OCI-LY7 (cell line): ENCODE measurements at regions not wholly inside any gene's neighbourhood (a gene's known extent, or its start where the extent isn't known, plus 50 kb on each side); places are given as distances from the start of the nearest gene placed in this dataset.
"Not testable (repeated sequence)": the region's sequence is repeated elsewhere in the genome, so short reads cannot be mapped to it uniquely, and the experiment has no call there.

ENCODE experiments used
- BruUV-seq: library from RNA; stranded (reverse); fragments of 400-500 nt; replicated peaks from 2 replicates; lab custom pipeline; 2021; lab: Mats Ljungman, UMichigan
- CTCF ChIA-PET: fragments of 300-600 bp; sonication (Branson Sonifier 250); formaldehyde crosslinking; loops from one replicate; lab custom pipeline; 2022; ENCODE audit warnings: antibody characterized with exemption; ENCODE audit not compliant: unreplicated experiment; lab: Charles Lee
- POLR2A ChIA-PET: fragments of 300-600 bp; sonication (Branson Sonifier 250); formaldehyde crosslinking; loops from one replicate; lab custom pipeline; 2022; ENCODE audit warnings: antibody characterized with exemption; lab: Charles Lee
- DNase-seq: peaks from one replicate; pipeline ENCODE4 v3.0.0-alpha.2; 2015; ENCODE audit warnings: low spot score
- H2AFZ ChIP-seq: fragments of 200-600 bp; sonication (generic), shearing (Covaris generic); 2 replicates; pipeline ENCODE4 v1.6.1; 2014; ENCODE audit warnings: mild to moderate bottlenecking, antibody characterized with exemption, low read length, moderate library complexity
- H3K27ac ChIP-seq: fragments of 200-600 bp; sonication (generic); 2 replicates; pipeline ENCODE4 v1.5.1; 2014; ENCODE audit warnings: mixed run types, low read depth, mild to moderate bottlenecking, moderate library complexity, low read length, inconsistent platforms; ENCODE audit not compliant: poor library complexity, severe bottlenecking
- H3K36me3 ChIP-seq: fragments of 200-600 bp; sonication (generic); 2 replicates; pipeline ENCODE4 v1.6.1; 2014; ENCODE audit warnings: mild to moderate bottlenecking, antibody characterized with exemption, low read length, moderate library complexity, mixed read lengths; ENCODE audit not compliant: insufficient read depth
- H3K4me1 ChIP-seq: fragments of 200-600 bp; sonication (generic); 2 replicates; pipeline ENCODE4 v1.5.1; 2014; ENCODE audit warnings: mild to moderate bottlenecking, low read length; ENCODE audit not compliant: insufficient read depth, poor library complexity, severe bottlenecking
- H3K4me2 ChIP-seq: fragments of 200-600 bp; sonication (generic); 2 replicates; pipeline ENCODE4 v1.6.1; 2014; ENCODE audit warnings: mild to moderate bottlenecking, low read length
- H3K4me3 ChIP-seq: fragments of 200-600 bp; sonication (generic); 2 replicates; pipeline ENCODE4 v1.5.1; 2014; ENCODE audit warnings: mild to moderate bottlenecking, low read depth, low read length; ENCODE audit not compliant: poor library complexity, severe bottlenecking
- H3K79me2 ChIP-seq: fragments of 200-600 bp; sonication (generic); 2 replicates; pipeline ENCODE4 v1.6.1; 2016; ENCODE audit warnings: low read depth, mild to moderate bottlenecking, low read length, moderate library complexity, mixed read lengths; ENCODE audit not compliant: insufficient read depth
- H3K9me2 ChIP-seq: fragments of 200-600 bp; sonication (generic); 2 replicates; pipeline ENCODE4 v1.6.1; 2016; ENCODE audit warnings: mild to moderate bottlenecking, low read length, mixed read lengths; ENCODE audit not compliant: insufficient read depth
- H3K9me3 ChIP-seq: fragments of 200-600 bp; sonication (generic); 2 replicates; pipeline ENCODE4 v1.6.1; 2014; ENCODE audit warnings: mild to moderate bottlenecking, mixed run types, low read length, mixed read lengths
- H4K20me1 ChIP-seq: fragments of 200-600 bp; sonication (generic); 2 replicates; pipeline ENCODE4 v1.6.1; 2014; ENCODE audit warnings: mild to moderate bottlenecking, antibody characterized with exemption, low read length, moderate library complexity, mixed read lengths; ENCODE audit not compliant: insufficient read depth
- intact Hi-C: fragments of 100-400 bp; cut with micrococcal nuclease; formaldehyde crosslinking; loops from one replicate; pipeline ENCODE4 v1.10.0; 2022; ENCODE audit not compliant: unreplicated experiment

GRCh38 chr2:91527491-91528031 lies 2836.1 kb downstream of the RPIA start:
- not testable (repeated sequence) for BruUV-seq
- POLR2A ChIA-PET: interaction anchor here (0.7 kb wide), 1 partner anchor 82 kb away, joined by 3 read pairs; no protein-coding TSS in a partner anchor

GRCh38 chr2:91528361-91528760 lies 2836.9 kb downstream of the RPIA start:
- H3K9me3 ChIP-seq, BruUV-seq, H3K4me1 ChIP-seq, intact Hi-C loops, H4K20me1 ChIP-seq, H3K36me3 ChIP-seq, H3K9me2 ChIP-seq, DNase-seq, H3K4me2 ChIP-seq, CTCF ChIA-PET, POLR2A ChIA-PET, H2AFZ ChIP-seq, H3K79me2 ChIP-seq, H3K27ac ChIP-seq, H3K4me3 ChIP-seq: not testable (repeated sequence)

More at GRCh38 chr2:91527491-91528031, 2836.1 kb downstream of the RPIA start:
- H3K9me2 ChIP-seq, H3K4me3 ChIP-seq, H2AFZ ChIP-seq, H3K4me2 ChIP-seq, CTCF ChIA-PET, H3K4me1 ChIP-seq, H3K27ac ChIP-seq, H3K79me2 ChIP-seq, DNase-seq, H3K36me3 ChIP-seq, H3K9me3 ChIP-seq, intact Hi-C loops, H4K20me1 ChIP-seq: not testable (repeated sequence)

- intact Hi-C loops, DNase-seq, BruUV-seq, H3K4me2 ChIP-seq, H3K27ac ChIP-seq, H3K36me3 ChIP-seq, H3K4me1 ChIP-seq, H3K9me3 ChIP-seq, POLR2A ChIA-PET, H4K20me1 ChIP-seq, H3K79me2 ChIP-seq, H2AFZ ChIP-seq, CTCF ChIA-PET, H3K4me3 ChIP-seq, H3K9me2 ChIP-seq: not testable (repeated sequence)
These were observed 2844.6 kb downstream of the RPIA start for GRCh38 chr2:91536109-91536508.

GRCh38 chr2:91536549-91537263 lies 2845.2 kb downstream of the RPIA start:
- CTCF ChIA-PET: not testable (repeated sequence)

GRCh38 chr2:91549316-91549715 lies 2857.8 kb downstream of the RPIA start:
- intact Hi-C loops: not testable (repeated sequence)

More at GRCh38 chr2:91536549-91537263, 2845.2 kb downstream of the RPIA start:
- H3K4me1 ChIP-seq, POLR2A ChIA-PET, H3K27ac ChIP-seq, DNase-seq, H3K9me2 ChIP-seq, H4K20me1 ChIP-seq, H3K36me3 ChIP-seq, H3K9me3 ChIP-seq, BruUV-seq, H3K4me2 ChIP-seq, intact Hi-C loops, H2AFZ ChIP-seq, H3K79me2 ChIP-seq, H3K4me3 ChIP-seq: not testable (repeated sequence)

GRCh38 chr2:91558234-91558633 lies 2866.8 kb downstream of the RPIA start:
- H3K27ac ChIP-seq, intact Hi-C loops, H3K4me1 ChIP-seq, H3K9me3 ChIP-seq, H2AFZ ChIP-seq, POLR2A ChIA-PET, H3K36me3 ChIP-seq, BruUV-seq, H3K4me2 ChIP-seq, CTCF ChIA-PET, H3K9me2 ChIP-seq, DNase-seq, H3K4me3 ChIP-seq, H4K20me1 ChIP-seq, H3K79me2 ChIP-seq: not testable (repeated sequence)

More at GRCh38 chr2:91549316-91549715, 2857.8 kb downstream of the RPIA start:
- H3K9me2 ChIP-seq, H3K27ac ChIP-seq, BruUV-seq, CTCF ChIA-PET, H3K4me1 ChIP-seq, H3K4me2 ChIP-seq, POLR2A ChIA-PET, H2AFZ ChIP-seq, H3K4me3 ChIP-seq, H3K79me2 ChIP-seq, H4K20me1 ChIP-seq, DNase-seq, H3K36me3 ChIP-seq, H3K9me3 ChIP-seq: not testable (repeated sequence)
